CD14-positive monocyte (primary cell): ENCODE measurements at regions not wholly inside any gene's neighbourhood (a gene's known extent, or its start where the extent isn't known, plus 50 kb on each side); places are given as distances from the start of the nearest gene placed in this dataset.

Experiments used
- DNase-seq, 3 donors: peaks; one replicate each; pipeline ENCODE4 v3.0.0-alpha.2; 2011 to 2022
- H2AFZ ChIP-seq: 2 replicates; pipeline ENCODE4 v1.6.0; 2012; ENCODE audit warnings: mild to moderate bottlenecking, low read depth, low read length, inconsistent platforms; ENCODE audit not compliant: insufficient read depth, poor library complexity, severe bottlenecking
- H3K27ac ChIP-seq, 2 donors: 1 replicate in 1 of 2; 2 replicates in 1 of 2; pipeline ENCODE4 v1.5.1; 2012 to 2013; ENCODE audit warnings: low read length in 2 of 2, control low read depth in 1 of 2, inconsistent platforms in 1 of 2, low read depth in 1 of 2, mild to moderate bottlenecking in 1 of 2
- H3K27me3 ChIP-seq, 2 donors: one replicate each; pipeline versions ENCODE4 v1.6.0 to v1.6.1; 2011 to 2013; ENCODE audit warnings: low read length in 2 of 2; ENCODE audit not compliant: control insufficient read depth in 2 of 2, insufficient read depth in 2 of 2
- H3K36me3 ChIP-seq, 2 donors: replicated peaks in 1 of 2; 1 replicate in 1 of 2; 2 replicates in 1 of 2; pipeline versions ENCODE4 v1.5.1 to v1.6.1; 2012 to 2013; ENCODE audit warnings: low read length in 2 of 2, control low read depth in 1 of 2, inconsistent platforms in 1 of 2, mild to moderate bottlenecking in 1 of 2; ENCODE audit not compliant: insufficient read depth in 2 of 2, control insufficient read depth in 1 of 2
- H3K4me1 ChIP-seq, 2 donors: 1 replicate in 1 of 2; 2 replicates in 1 of 2; pipeline versions ENCODE4 v1.5.1 to v1.6.1; 2012 to 2013; ENCODE audit warnings: low read length in 2 of 2, control low read depth in 1 of 2, inconsistent platforms in 1 of 2, mild to moderate bottlenecking in 1 of 2, moderate library complexity in 1 of 2; ENCODE audit not compliant: insufficient read depth in 2 of 2, control insufficient read depth in 1 of 2
- H3K4me2 ChIP-seq: replicated peaks from 2 replicates; pipeline ENCODE3; 2012; ENCODE audit warnings: low read length, moderate library complexity, mild to moderate bottlenecking; ENCODE audit not compliant: poor library complexity, severe bottlenecking; ENCODE audit errors: extremely low read depth
- H3K4me3 ChIP-seq, 3 experiments: fragments of 200-600 bp in 1 of 3; sonication (generic) in 1 of 3; replicated peaks in 1 of 3; 1 replicate in 2 of 3; 2 replicates in 1 of 3; pipeline ENCODE4 v1.5.1; 2011 to 2013; ENCODE audit warnings: low read length in 3 of 3, mild to moderate bottlenecking in 3 of 3, control low read depth in 2 of 3, low read depth in 2 of 3, inconsistent platforms in 1 of 3, moderate library complexity in 1 of 3
- H3K79me2 ChIP-seq: 2 replicates; pipeline ENCODE4 v1.6.0; 2012; ENCODE audit warnings: mild to moderate bottlenecking, control low read depth, inconsistent platforms, low read length, moderate library complexity; ENCODE audit not compliant: insufficient read depth
- H3K9ac ChIP-seq: 2 replicates; pipeline ENCODE4 v1.6.0; 2017; ENCODE audit warnings: low read length, mild to moderate bottlenecking; ENCODE audit not compliant: insufficient read depth, poor library complexity, severe bottlenecking
- H3K9me3 ChIP-seq, 2 donors: replicated peaks in 1 of 2; 1 replicate in 1 of 2; 2 replicates in 1 of 2; pipeline versions ENCODE4 v1.5.1 to v1.6.1; 2012 to 2013; ENCODE audit warnings: low read length in 2 of 2, control low read depth in 1 of 2; ENCODE audit not compliant: control insufficient read depth in 1 of 2, insufficient read depth in 1 of 2
- H4K20me1 ChIP-seq: 2 replicates; pipeline ENCODE4 v1.6.0; 2012; ENCODE audit warnings: mild to moderate bottlenecking, low read length, control low read depth, moderate library complexity; ENCODE audit not compliant: insufficient read depth
- H3K27ac Mint-ChIP-seq, 7 donors: one replicate each; pipeline ENCODE4 v1.8.0; 2020; ENCODE audit warnings: mild to moderate bottlenecking in 7 of 7, mixed read lengths in 7 of 7, moderate library complexity in 6 of 7, inconsistent platforms in 2 of 7
- H3K27me3 Mint-ChIP-seq, 3 donors: one replicate each; pipeline ENCODE4 v1.8.0; 2021 to 2022; ENCODE audit warnings: low read depth in 3 of 3, mild to moderate bottlenecking in 3 of 3, mixed read lengths in 3 of 3, moderate library complexity in 3 of 3, inconsistent platforms in 1 of 3
- H3K36me3 Mint-ChIP-seq, 2 donors: one replicate each; pipeline ENCODE4 v1.8.0; 2020; ENCODE audit warnings: mixed read lengths in 2 of 2, inconsistent platforms in 1 of 2, mild to moderate bottlenecking in 1 of 2
- H3K4me1 Mint-ChIP-seq: one replicate; pipeline ENCODE4 v1.8.0; 2020; ENCODE audit warnings: mild to moderate bottlenecking, mixed read lengths
- H3K4me3 Mint-ChIP-seq, 2 donors: one replicate each; pipeline ENCODE4 v1.8.0; 2020; ENCODE audit warnings: mild to moderate bottlenecking in 2 of 2, mixed read lengths in 2 of 2, moderate library complexity in 1 of 2
- H3K9me3 Mint-ChIP-seq, 7 donors: one replicate each; pipeline ENCODE4 v1.8.0; 2020 to 2022; ENCODE audit warnings: mixed read lengths in 7 of 7, mild to moderate bottlenecking in 6 of 7, moderate library complexity in 6 of 7, inconsistent platforms in 2 of 7
- WGBS: methylation state at CpG from one replicate; pipeline ENCODE4 v1.1.5; 2013; ENCODE audit warnings: missing lambda C conversion rate; ENCODE audit not compliant: insufficient coverage; 5-methylcytosine and 5-hydroxymethylcytosine counted together
- intact Hi-C, 2 donors: fragments of 100-400 bp; cut with micrococcal nuclease; formaldehyde crosslinking; loops; one replicate each; pipeline versions ENCODE4 v1.15.0 to v1.15.1; 2023
- TF ChIP-seq, protein P1 (sequence below): fragments of 200-600 bp; IDR thresholded peaks from one replicate; pipeline ENCODE4 v1.8.0; 2022; ENCODE audit warnings: antibody characterized with exemption, mild to moderate bottlenecking

DNA sequence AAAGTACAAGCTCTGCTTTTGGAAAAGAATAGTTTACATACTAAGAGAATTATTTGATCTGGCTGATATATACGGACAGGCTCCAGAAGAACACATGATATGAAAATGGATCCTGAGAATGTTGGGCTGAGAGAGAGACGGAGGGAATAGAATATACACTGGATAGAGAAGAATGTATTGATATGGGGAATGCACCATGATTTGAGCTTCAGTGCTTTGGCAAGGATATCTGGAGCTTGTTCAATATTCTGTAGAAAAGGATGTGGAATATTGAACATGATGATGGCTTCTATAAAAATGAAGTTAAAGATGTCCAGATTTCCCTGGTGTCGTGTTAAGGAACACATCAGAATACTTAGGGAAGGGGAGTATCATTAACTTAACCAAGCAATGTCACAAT is 280.5 kb upstream of the VLDLR start:
- Mint-ChIP-seq H3K36me3 (no peaks in the 10 kb centered on the region), H3K9me3 (peaks cover 0 to 8% (median 0%) of the 10 kb centered on the region in 7 donors), H3K4me1 (no peaks in the 10 kb centered on the region), H3K4me3 (no peak overlapping the region), H3K27me3 (peaks cover 0 to 5% (median 1%) of the 10 kb centered on the region in 3 donors), H3K27ac (no peak overlapping the region)
- no peaks in the 10 kb centered on the region for H3K36me3 ChIP-seq
- H3K9ac ChIP-seq, result no peak overlapping the region
- no peak for DNase-seq
- no peaks in the 10 kb centered on the region for H3K79me2 ChIP-seq
- no peak overlapping the region for H3K4me2 ChIP-seq
- H3K9me3 ChIP-seq, result no peaks in the 10 kb centered on the region
- intact Hi-C loops, result no loop called here
- 91% methylated on average over 2 of the region's 3 CpGs for WGBS
- no peaks in the 10 kb centered on the region for H3K27me3 ChIP-seq
- H3K4me3 ChIP-seq, result no peak overlapping the region
- H3K4me1 ChIP-seq, result no peaks in the 10 kb centered on the region
- H2AFZ ChIP-seq, result no peak overlapping the region
- no peak overlapping the region for H3K27ac ChIP-seq
- no peaks in the 10 kb centered on the region for H4K20me1 ChIP-seq
- TF ChIP-seq, protein P1, sequence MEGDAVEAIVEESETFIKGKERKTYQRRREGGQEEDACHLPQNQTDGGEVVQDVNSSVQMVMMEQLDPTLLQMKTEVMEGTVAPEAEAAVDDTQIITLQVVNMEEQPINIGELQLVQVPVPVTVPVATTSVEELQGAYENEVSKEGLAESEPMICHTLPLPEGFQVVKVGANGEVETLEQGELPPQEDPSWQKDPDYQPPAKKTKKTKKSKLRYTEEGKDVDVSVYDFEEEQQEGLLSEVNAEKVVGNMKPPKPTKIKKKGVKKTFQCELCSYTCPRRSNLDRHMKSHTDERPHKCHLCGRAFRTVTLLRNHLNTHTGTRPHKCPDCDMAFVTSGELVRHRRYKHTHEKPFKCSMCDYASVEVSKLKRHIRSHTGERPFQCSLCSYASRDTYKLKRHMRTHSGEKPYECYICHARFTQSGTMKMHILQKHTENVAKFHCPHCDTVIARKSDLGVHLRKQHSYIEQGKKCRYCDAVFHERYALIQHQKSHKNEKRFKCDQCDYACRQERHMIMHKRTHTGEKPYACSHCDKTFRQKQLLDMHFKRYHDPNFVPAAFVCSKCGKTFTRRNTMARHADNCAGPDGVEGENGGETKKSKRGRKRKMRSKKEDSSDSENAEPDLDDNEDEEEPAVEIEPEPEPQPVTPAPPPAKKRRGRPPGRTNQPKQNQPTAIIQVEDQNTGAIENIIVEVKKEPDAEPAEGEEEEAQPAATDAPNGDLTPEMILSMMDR, result no peak

DNA sequence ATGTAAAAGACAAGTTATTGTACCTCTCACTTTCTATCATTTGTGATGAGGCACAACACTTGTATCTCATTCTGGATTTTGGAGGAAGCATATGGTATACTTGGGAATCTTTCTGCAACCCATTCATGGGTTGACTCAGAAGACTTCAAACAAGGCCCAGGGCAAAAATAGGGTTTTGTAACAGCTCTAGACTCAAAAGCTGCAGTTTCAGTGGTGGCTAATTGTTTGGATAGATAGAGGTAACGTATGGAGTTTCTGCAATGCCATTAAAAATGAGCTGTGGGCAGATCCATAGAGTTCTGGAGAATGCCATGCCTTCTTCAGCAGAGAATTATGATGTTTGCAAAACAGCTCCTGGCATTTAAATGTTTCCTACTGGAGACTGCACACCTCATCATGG is 279.6 kb upstream of the VLDLR start:
- no peaks in the 10 kb centered on the region for H3K4me1 ChIP-seq
- no peaks in the 10 kb centered on the region for H3K9me3 ChIP-seq
- H3K9ac ChIP-seq, result no peak overlapping the region
- WGBS, result 86% methylated on average over 1 of the region's 1 CpG
- H3K27me3 ChIP-seq, result no peaks in the 10 kb centered on the region
- Mint-ChIP-seq H3K27me3 (peaks cover 0 to 5% (median 1%) of the 10 kb centered on the region in 3 donors), H3K4me1 (no peaks in the 10 kb centered on the region), H3K9me3 (peaks cover 0 to 8% (median 2%) of the 10 kb centered on the region in 7 donors), H3K36me3 (no peaks in the 10 kb centered on the region), H3K4me3 (no peak overlapping the region), H3K27ac (no peak overlapping the region)
- no peak overlapping the region for H2AFZ ChIP-seq
- TF ChIP-seq, protein P1, result no peak
- DNase-seq, result no peak
- no peaks in the 10 kb centered on the region for H3K36me3 ChIP-seq
- no peak overlapping the region for H3K27ac ChIP-seq
- no peaks in the 10 kb centered on the region for H3K79me2 ChIP-seq
- intact Hi-C loops, result no loop called here
- no peaks in the 10 kb centered on the region for H4K20me1 ChIP-seq
- no peak overlapping the region for H3K4me3 ChIP-seq
- H3K4me2 ChIP-seq, result no peak overlapping the region
